ENCODE measurements at regions not wholly inside any gene's neighbourhood (a gene's known extent, or its start where the extent isn't known, plus 50 kb on each side); places are given as distances from the start of the nearest gene placed in this dataset.

DNA sequence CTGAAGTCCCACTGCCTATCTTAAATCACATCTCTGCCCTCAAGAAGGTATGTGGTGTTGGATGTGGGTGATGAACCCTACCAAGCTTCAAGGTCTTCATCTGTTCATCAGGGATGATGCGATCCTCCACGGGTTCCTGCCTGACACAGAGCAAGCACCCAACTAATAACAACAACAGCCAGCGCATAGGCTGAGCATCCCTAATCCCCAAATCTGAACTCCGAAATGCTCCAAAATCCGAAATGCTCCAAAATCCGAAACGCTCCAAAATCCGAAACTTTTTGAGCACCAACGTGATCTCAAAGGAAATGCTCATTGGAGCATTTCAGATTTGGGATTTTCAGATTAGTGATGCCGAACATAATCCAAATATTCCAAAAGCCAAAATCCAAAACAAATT lies 238.9 kb upstream of the SDK2 start:
- TF ChIP-seq, protein P1, sequence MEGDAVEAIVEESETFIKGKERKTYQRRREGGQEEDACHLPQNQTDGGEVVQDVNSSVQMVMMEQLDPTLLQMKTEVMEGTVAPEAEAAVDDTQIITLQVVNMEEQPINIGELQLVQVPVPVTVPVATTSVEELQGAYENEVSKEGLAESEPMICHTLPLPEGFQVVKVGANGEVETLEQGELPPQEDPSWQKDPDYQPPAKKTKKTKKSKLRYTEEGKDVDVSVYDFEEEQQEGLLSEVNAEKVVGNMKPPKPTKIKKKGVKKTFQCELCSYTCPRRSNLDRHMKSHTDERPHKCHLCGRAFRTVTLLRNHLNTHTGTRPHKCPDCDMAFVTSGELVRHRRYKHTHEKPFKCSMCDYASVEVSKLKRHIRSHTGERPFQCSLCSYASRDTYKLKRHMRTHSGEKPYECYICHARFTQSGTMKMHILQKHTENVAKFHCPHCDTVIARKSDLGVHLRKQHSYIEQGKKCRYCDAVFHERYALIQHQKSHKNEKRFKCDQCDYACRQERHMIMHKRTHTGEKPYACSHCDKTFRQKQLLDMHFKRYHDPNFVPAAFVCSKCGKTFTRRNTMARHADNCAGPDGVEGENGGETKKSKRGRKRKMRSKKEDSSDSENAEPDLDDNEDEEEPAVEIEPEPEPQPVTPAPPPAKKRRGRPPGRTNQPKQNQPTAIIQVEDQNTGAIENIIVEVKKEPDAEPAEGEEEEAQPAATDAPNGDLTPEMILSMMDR (IDR thresholded peaks at IDR 0.05): no peak
- TF ChIP-seq POLR2A (IDR thresholded peaks at IDR 0.05): no peak

Measured in right lobe of liver (tissue), 4 donors.